Adipocyte (in vitro differentiated cells): ENCODE measurements at regions not wholly inside any gene's neighbourhood (a gene's known extent, or its start where the extent isn't known, plus 50 kb on each side); places are given as distances from the start of the nearest gene placed in this dataset.
A peak's percentile ranks its signal among the peaks of the same experiment; 100 is the strongest.

ENCODE experiments used
- DNase-seq: peaks from one replicate; pipeline ENCODE4 v3.0.0-alpha.2; 2015; ENCODE audit warnings: low read depth
- H3K27me3 ChIP-seq: replicated peaks from 2 replicates; pipeline ENCODE4 v1.7.0; 2013; ENCODE audit warnings: mild to moderate bottlenecking, low read length, moderate library complexity; ENCODE audit not compliant: control insufficient read depth, insufficient read depth
- H3K36me3 ChIP-seq: 2 replicates; pipeline ENCODE4 v1.7.0; 2013; ENCODE audit warnings: low read length, mild to moderate bottlenecking, moderate library complexity; ENCODE audit not compliant: control insufficient read depth, insufficient read depth, severe bottlenecking
- H3K4me1 ChIP-seq: 2 replicates; pipeline ENCODE4 v1.7.0; 2013; ENCODE audit warnings: mild to moderate bottlenecking, low read length, moderate library complexity; ENCODE audit not compliant: control insufficient read depth, insufficient read depth
- H3K4me3 ChIP-seq: 2 replicates; pipeline ENCODE4 v1.7.0; 2013; ENCODE audit warnings: mild to moderate bottlenecking, low read length, moderate library complexity
- H3K9ac ChIP-seq: 2 replicates; pipeline ENCODE4 v1.7.0; 2013; ENCODE audit warnings: mild to moderate bottlenecking, low read length, moderate library complexity
- H3K9me3 ChIP-seq: 2 replicates; pipeline ENCODE4 v1.7.0; 2013; ENCODE audit warnings: mild to moderate bottlenecking, low read length, moderate library complexity; ENCODE audit not compliant: control insufficient read depth

DNA sequence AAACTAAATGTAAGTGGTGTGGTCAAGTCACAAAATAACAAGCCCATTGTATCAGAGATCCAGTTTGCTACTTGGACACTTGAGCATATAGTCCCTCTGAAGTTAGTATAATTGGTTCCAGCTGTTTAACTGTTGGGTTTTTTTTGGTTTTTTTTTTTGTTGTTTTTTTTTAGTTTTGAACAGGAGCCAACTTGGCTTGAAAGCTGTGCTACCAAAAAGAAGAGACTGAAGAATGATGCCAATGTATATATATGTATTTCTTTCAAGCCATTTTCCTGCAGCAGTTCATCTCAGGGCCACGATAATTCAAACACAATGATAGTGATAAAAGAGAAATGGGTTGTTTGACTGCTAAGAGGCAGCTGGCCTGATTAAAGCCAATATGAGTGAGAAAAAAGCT is 138.3 kb downstream of the PCDH18 start:
- Histone ChIP-seq H3K4me3 (no peak overlapping the region), H3K9me3 (no peaks in the 10 kb centered on the region), H3K9ac (no peak overlapping the region), H3K36me3 (no peaks in the 10 kb centered on the region), H3K4me1 (peaks cover 33% of the 10 kb centered on the region), H3K27me3 (no peaks in the 10 kb centered on the region)
- peak; percentile 69 for DNase-seq

DNA sequence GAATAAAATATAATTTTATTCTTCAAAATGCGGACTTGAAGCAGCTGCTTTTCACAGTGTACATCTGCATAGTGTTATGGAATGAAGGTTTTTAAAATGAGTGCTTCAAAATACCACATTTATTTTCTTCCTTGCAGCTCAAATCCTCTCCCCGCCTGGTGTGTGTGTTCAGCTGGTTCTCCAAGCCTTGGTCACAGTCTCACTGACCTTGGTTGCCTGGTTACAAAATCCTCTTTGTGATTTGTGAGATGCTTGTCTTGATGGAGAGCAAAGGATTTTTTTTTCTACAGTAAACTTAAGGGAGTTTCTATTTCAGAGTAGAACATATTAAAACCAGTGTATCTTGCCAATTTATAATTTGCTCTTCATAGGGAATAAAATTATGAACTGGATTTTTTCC is 139.2 kb downstream of the PCDH18 start:
- peaks cover 37% of the 10 kb centered on the region for H3K4me1 ChIP-seq
- H3K27me3 ChIP-seq, result no peaks in the 10 kb centered on the region
- no peaks in the 10 kb centered on the region for H3K9me3 ChIP-seq
- peak; percentile 83 for DNase-seq
- no peak overlapping the region for H3K4me3 ChIP-seq
- H3K36me3 ChIP-seq, result no peaks in the 10 kb centered on the region
- no peak overlapping the region for H3K9ac ChIP-seq

DNA sequence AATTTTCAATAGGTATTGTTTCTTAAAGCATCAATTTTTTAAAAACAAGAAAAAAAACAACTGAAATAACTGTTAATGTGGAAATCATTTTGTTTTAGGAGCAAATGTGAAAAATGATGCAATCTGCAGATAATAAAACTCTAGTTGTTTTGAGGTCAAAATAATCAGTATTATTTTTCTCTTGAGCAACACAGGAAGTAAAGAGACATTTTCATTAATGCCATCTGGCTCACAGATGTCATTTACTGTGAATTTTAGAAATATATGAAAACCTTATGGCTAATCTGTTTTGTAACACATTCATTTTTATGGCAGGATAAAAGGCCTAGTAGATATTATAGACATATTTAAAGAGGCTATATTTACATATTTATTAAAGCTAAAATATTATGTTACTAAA is 141.6 kb downstream of the PCDH18 start:
- Histone ChIP-seq H3K9ac (peak overlapping the region; percentile 82), H3K27me3 (no peaks in the 10 kb centered on the region), H3K36me3 (no peaks in the 10 kb centered on the region), H3K4me3 (peak overlapping the region; percentile 73), H3K9me3 (no peaks in the 10 kb centered on the region), H3K4me1 (peaks cover 46% of the 10 kb centered on the region)
- DNase-seq, result peak; percentile 87

DNA sequence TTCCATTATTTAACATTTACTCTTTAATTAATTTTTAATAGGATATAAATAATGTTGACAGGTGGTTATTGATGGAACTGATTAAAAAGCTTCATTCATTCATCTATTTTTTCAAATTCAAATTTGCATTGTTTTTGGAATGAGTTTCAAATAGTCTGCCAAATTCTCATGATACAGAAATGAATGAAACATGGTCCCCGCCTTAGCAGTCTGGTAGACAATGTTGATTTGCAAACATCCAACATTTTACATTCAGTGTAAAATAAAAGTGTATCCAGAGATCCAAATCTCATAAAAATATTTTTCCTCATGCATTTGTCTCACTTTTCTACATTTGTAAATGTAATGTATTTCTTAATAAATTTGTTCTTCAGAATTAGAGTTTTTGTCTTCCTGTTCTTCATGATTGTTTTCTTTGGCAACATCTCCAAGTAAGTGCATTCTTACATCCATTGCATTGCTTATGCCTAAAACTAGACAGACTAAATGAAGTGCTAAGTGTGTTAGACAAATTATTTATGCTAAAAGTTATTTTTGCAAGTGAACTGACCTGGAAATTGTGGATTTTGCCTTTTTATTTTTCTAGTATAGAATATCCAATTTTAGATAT is 142.3 kb downstream of the PCDH18 start:
- Histone ChIP-seq H3K4me1 (peaks cover 46% of the 10 kb centered on the region), H3K36me3 (no peaks in the 10 kb centered on the region), H3K9ac (peak overlapping the region; percentile 82), H3K9me3 (no peaks in the 10 kb centered on the region), H3K27me3 (no peaks in the 10 kb centered on the region), H3K4me3 (peak overlapping the region; percentile 73)
- peak; percentile 67 for DNase-seq

DNA sequence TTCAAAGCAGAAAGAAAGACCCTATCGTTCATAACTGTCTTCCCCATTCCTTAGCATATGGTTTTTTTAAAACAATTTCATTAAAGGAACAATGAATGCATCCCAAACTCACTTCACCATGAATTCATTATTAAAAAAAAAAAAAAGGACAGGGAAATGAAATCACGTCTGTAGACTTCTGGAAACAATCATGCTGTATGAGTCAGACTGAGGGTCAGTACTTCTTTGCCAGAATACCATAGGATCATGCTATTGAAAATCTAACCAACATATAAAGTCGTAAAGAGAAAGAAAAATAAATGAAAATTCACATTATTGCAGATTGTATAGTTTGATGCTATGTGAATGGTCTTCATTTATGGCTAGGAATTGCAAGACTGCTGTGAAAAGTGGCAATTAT is 144.4 kb downstream of the PCDH18 start:
- no peaks in the 10 kb centered on the region for H3K36me3 ChIP-seq
- DNase-seq, result peak; percentile 84
- H3K4me1 ChIP-seq, result peaks cover 44% of the 10 kb centered on the region
- H3K4me3 ChIP-seq, result peak overlapping the region; percentile 50
- no peak overlapping the region for H3K9ac ChIP-seq
- no peaks in the 10 kb centered on the region for H3K27me3 ChIP-seq
- H3K9me3 ChIP-seq, result no peaks in the 10 kb centered on the region

DNA sequence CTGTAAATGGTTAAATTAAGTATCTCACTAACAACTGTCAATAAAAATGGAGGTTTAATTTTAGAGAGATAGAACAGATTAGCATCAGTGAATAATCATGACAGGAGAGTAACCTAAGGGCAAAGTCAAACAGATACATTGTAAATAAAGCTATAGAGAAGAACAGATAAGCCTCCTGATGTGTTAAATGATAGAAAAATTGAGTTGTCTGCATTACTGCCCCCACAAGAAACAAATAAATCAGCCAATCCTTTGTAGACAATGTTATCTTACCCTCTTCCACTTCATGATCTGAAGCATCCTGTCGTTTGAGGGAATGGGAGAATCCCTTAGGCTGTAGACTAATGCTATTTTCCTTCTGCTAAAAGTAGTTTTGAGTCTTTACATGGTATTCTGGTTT is 147.8 kb downstream of the PCDH18 start:
- no peak for DNase-seq
- Histone ChIP-seq H3K9me3 (no peaks in the 10 kb centered on the region), H3K4me3 (no peak overlapping the region), H3K36me3 (no peaks in the 10 kb centered on the region), H3K9ac (no peak overlapping the region), H3K4me1 (peaks cover 15% of the 10 kb centered on the region), H3K27me3 (no peaks in the 10 kb centered on the region)

DNA sequence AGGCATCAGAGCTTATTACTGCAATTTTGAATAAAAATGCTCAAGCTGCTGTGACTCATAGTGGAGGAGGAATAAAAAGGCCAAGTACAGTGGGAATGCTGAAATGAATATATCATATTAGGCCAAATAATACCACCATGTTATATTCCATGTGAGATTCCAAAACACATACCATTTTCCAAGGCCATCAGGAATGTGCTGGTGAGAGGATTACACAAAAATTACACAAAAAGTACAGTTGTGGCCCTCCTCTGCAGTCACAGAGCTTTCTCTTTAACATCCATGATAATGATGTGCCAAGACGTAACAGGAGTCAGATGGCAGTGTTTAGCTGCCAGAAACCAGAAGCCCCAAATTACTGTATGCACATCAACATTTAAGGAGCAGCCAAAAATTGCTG is 153.5 kb downstream of the PCDH18 start:
- Histone ChIP-seq H3K4me1 (peaks cover 37% of the 10 kb centered on the region), H3K9me3 (no peaks in the 10 kb centered on the region), H3K9ac (no peak overlapping the region), H3K36me3 (no peaks in the 10 kb centered on the region), H3K4me3 (no peak overlapping the region), H3K27me3 (no peaks in the 10 kb centered on the region)
- no peak for DNase-seq

DNA sequence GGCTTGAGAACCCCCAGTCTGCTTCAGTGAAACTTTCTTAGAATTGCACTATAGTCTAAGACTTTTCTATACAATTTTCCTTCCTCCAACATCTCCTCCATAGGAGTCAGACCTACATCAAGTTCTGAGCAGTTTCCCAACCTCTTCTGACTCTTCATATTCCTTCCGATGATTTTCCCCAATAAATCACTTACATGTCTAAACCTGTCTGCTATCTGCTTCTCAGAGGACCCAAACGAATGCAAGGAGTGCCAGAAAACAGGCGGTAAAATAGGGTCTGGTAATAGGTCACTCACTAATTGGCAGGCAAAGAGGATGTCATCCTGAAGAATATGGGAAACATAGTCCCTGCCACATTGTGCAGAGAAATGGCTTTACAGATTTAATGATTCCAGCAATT is 153.9 kb downstream of the PCDH18 start:
- no peaks in the 10 kb centered on the region for H3K27me3 ChIP-seq
- H3K9ac ChIP-seq, result no peak overlapping the region
- H3K4me3 ChIP-seq, result no peak overlapping the region
- peaks cover 41% of the 10 kb centered on the region for H3K4me1 ChIP-seq
- H3K36me3 ChIP-seq, result no peaks in the 10 kb centered on the region
- no peaks in the 10 kb centered on the region for H3K9me3 ChIP-seq
- no peak for DNase-seq

DNA sequence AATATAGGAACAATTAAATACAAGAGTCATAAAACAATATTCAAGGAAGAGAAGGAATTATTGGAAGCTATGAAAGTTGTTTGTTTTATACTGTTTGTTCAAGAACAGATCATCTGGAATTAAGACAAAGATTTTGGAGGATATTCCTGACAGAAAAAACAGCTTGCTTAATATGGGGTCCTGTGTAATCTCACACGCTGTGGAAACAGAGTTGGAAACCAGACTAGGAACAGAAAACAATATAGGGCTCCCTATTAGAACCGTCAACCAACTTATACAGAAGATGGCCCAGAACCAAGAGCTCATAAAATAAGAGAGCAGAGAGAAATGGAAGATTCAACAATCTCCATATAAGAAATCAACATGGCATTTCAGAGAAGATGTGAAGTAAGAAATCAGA is 156.0 kb downstream of the PCDH18 start:
- H3K4me1 ChIP-seq, result peaks cover 46% of the 10 kb centered on the region
- no peaks in the 10 kb centered on the region for H3K9me3 ChIP-seq
- no peaks in the 10 kb centered on the region for H3K36me3 ChIP-seq
- H3K9ac ChIP-seq, result peak overlapping the region; percentile 76
- H3K4me3 ChIP-seq, result no peak overlapping the region
- no peak for DNase-seq
- H3K27me3 ChIP-seq, result no peaks in the 10 kb centered on the region

DNA sequence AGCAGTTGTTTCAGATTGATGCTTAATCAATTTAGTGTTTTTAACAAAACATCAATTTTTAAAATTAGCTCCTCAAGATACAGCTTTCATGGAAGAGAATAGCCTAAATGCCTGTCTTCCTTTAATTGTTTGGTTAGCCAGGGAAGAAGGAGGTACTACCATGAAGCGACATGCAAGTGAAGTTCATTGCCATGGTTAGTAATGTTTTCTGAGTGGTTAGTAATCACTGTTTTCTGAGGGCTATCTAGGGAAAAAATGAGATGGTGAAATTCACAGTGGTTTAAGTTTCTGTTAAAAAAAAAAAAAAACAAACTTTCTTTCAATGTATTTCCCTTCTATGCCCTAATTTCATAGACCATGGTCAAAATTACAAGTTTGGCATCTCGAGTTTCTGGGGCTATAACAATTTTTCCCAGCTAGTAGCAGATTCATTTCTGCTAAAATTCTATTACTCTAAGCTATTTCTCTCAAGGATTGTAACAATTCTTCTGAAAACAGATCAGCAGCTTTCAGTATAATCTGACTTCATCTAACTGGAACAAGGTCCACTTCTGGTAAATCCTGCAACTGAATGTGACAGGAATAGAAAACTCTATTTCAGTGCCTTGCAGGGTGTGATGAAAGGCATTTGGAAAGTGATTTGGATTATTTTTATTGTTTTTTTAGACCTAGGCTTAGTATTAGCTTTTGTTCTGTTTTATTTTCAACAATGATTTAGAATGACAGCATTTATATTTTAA is 157.0 kb downstream of the PCDH18 start:
- peak overlapping the region; percentile 53 for H3K4me3 ChIP-seq

DNA sequence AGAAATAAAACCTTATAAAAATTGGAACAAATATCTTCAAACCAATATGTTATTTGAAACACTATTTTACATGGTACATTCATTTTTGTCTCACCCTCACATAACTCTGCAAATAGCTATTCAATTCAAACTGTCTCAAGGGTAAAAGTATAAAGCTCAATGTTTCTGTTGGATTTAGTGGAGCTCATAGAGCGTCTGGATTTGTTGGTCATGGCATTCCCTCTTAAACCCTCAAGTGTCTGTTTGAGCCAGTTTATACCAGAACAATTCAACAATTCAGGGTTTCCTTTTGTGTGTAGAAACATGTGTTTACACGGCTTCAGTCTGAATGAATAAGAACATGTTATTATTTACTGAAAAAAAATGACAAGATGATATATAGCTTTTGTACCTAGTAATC is 161.6 kb downstream of the PCDH18 start:
- H3K27me3 ChIP-seq, result no peaks in the 10 kb centered on the region
- no peaks in the 10 kb centered on the region for H3K36me3 ChIP-seq
- no peak overlapping the region for H3K9ac ChIP-seq
- H3K9me3 ChIP-seq, result no peaks in the 10 kb centered on the region
- no peak for DNase-seq
- H3K4me1 ChIP-seq, result peaks cover 41% of the 10 kb centered on the region
- no peak overlapping the region for H3K4me3 ChIP-seq

More for the DNA sequence above, 157.0 kb downstream of the PCDH18 start:
- no peaks in the 10 kb centered on the region for H3K27me3 ChIP-seq
- DNase-seq, result peak; percentile 52
- peak overlapping the region; percentile 76 for H3K9ac ChIP-seq
- peaks cover 48% of the 10 kb centered on the region for H3K4me1 ChIP-seq
- H3K9me3 ChIP-seq, result no peaks in the 10 kb centered on the region
- no peaks in the 10 kb centered on the region for H3K36me3 ChIP-seq
